NCI-H526 treated with DMSO at 0.1 percent for 48 hours (cell line): ENCODE measurements at regions not wholly inside any gene's neighbourhood (a gene's known extent, or its start where the extent isn't known, plus 50 kb on each side); places are given as distances from the start of the nearest gene placed in this dataset.
"Not testable (repeated sequence)": the region's sequence is repeated elsewhere in the genome, so short reads cannot be mapped to it uniquely, and the experiment has no call there.

Experiments used
- DNase-seq: peaks from one replicate; lab custom pipeline; 2025; lab: John Stamatoyannopoulos, UW

DNA sequence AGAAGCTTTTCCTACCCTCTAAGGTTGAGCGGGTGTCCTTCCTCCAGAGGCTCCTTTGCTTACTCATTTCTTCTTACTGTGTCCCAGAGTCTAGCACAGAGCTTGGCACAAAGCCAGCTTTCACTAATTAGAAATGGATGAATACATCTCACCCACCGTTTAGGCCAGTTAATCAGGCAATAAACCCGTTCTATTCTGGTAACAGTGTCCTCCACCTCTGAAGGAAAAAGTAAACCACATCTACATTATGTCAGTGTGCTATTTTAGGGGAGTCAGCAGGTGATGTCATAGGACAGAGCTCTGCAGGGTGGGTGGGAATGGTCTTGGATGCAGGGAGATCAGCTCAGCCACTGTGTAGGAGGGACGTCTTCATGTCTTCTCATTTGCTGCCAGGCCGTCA, 109.2 kb downstream of the OSTF1 start:
- DNase-seq, result no peak

DNA sequence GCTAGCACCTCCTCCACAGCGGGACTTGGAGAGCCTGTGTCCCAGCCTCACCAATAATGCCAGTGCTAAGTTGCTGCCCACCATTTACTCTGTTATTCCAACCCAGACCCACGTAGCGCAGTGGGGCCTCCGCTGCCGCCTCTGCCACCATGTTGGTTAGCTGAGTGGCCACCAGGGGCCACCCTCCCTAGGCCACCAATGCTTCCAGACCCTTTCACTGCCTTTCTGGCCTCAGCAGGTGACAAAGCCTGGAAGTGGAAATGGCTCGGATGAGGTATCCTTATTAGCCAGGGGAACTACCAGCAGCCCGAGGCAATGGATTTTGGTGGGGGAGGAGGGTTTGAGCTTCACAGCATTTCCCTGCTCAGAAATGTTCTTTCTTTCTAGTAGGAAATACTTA, 110.1 kb downstream of the OSTF1 start:
- DNase-seq, result no peak

DNA sequence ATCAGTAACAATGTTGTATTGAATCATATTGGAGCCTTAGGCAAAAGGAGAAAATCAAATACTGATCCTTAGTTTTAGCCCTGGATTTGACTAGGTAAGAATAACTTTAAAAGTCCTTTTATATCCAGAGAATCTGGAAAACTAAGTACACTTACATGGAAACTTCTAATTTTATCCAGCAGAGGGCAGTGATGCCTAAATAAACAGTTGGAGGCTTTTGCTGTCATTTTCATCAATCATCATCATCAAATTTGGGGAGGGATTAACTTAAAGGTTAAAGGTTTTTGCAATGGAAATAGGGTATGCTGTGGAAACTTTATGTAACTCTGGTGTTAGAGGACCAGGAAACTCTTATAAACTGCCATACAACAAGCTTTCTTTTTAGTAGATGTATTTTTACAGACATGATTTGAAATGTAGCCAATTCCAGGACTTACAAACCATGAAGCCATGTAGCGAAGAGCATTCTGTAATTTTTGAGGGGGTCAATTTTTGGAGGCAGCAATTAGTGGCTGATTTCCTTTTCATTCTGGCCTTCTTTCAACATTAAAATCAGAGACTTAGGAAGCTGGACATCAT, 112.7 kb downstream of the OSTF1 start:
- peak; percentile 2 for DNase-seq

DNA sequence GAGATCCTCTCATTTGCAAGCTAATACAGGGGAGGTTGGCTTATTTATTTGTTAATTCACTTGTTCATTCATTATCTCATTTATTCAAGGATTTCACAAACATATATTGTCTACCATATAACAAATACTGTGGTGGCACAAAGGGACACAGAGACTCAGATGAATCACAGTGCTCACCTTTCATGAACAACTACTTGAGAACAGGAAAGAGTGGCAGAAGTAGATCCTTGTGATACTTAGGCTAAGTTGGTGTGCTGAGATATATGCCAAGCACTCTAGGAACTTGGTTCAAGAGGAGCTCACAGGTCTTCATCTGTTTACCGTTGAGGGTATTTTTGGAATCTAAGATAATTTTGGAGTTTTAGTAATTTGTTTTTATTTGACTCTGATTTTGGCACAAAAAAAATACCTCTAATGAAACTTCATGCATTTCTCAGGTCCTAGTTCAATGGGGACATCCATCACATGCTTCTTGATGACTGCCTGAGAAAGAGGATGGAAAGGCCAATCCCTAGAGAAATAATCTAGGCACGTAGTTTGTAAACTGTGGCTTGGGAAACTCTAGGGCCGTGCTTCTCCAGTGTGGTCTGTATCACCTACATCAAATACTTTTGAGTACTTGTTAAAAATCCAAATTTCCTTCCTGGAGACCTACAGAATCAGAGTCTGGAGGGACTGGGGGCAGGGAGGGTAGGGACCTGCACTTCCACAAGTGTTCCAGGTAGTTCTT, 113.3 kb downstream of the OSTF1 start:
- no peak for DNase-seq

DNA sequence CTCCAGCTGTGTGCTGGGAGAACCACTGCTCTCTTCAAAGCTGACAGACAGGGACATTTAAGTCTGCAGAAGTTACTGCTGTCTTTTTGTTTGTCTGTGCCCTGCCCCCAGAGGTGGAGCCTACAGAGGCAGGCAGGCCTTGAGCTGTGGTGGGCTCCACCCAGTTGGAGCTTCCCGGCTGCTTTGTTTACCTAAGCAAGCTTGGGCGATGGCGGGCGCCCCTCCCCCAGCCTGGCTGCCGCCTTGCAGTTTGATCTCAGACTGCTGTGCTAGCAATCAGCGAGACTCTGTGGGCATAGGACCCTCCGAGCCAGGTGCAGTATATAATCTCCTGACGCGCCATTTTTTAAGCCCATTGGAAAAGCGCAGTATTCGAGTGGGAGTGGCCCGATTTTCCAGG, 119.7 kb downstream of the OSTF1 start:
- not testable (repeated sequence) for DNase-seq

DNA sequence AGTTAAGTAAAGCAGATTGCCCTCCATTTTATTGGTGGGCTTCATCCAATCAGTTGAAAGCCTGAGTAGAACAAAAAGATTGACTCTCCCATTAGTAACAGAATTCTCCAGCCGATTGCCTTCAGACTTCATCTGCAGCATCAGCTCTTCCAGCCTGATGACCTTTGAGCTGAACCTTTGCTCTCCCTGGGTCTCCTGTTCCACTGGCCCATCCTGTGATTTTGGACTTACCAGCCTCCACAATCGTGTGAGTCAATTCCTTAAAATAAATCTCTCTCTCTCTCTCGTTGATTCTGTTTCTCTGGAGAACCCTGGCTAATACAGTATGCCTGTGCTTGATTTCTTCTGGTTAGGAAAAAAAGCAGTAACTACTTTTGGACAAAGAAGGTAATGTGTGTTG, 121.9 kb downstream of the OSTF1 start:
- DNase-seq, result no peak

DNA sequence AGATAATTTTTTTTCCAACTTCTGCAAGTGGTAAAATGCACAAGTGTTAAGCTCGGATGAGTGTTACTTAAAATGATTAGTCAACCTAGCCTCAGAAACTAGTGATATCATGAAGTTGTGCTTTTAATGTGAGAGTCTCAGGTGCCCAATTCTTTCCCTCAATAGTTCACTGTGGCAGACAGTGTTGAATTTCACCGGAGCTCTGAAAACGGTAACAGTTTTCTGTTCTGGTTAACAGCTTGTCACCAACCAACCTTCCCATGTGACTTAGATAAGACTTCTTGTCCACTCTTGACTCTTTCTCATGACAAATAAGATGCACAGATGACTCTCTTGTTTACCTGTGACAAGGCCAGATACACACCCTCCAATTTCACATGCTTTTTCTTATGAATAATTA, 125.5 kb downstream of the OSTF1 start:
- DNase-seq, result no peak

DNA sequence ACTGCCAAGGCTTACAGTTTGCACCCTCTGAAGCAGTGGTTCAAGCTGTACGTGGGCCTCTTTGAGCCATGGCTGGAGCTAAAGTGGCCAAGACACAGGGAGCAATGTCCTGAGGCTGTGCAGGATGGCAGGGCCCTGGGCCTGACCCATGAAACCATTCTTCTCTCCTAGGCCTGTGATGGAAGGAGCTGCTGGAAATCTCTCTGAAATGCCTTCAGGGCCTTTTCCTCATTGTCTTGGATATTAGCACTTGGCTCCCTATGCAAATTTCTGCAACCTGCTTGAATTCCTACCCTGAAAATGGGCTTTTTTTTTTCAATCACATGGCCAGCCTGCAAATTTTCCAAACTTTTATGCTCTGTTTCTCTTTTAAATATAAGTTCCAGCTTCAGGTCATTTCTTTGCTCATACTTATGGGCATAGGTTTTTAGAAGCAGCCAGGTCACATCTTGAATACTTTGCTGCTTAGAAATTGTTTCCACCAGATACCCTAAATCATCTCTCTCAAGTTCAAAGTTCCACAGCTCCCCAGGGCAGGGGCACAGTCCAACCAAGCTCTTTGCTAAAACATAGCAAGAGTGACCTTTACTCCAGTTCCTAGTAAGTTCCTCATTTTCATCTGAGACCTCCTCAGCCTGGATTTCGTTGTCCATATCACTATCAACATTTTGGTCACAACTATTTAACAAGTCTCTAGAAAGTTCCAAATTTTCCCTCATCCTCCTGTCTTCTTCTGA, 138.3 kb downstream of the OSTF1 start:
- no peak for DNase-seq

DNA sequence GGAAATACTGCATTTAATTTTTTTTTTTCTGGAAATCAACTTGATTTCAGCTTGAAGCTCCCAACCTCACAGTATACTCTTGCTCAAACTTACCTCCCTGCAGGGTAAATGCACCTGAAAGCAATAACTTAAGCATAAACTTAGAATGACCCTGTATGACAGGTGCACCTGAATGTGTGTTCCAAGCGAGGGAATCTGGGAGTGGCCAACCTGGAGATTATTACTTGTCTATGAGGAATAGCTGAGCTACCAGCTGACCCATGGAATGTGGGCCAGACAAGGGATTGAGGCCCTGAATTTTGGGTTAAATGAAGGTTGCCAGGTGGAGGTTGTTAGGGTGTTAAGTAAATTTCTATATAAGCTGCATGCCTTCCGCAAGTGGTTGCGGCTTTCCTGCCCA, 140.6 kb downstream of the OSTF1 start:
- DNase-seq, result no peak

DNA sequence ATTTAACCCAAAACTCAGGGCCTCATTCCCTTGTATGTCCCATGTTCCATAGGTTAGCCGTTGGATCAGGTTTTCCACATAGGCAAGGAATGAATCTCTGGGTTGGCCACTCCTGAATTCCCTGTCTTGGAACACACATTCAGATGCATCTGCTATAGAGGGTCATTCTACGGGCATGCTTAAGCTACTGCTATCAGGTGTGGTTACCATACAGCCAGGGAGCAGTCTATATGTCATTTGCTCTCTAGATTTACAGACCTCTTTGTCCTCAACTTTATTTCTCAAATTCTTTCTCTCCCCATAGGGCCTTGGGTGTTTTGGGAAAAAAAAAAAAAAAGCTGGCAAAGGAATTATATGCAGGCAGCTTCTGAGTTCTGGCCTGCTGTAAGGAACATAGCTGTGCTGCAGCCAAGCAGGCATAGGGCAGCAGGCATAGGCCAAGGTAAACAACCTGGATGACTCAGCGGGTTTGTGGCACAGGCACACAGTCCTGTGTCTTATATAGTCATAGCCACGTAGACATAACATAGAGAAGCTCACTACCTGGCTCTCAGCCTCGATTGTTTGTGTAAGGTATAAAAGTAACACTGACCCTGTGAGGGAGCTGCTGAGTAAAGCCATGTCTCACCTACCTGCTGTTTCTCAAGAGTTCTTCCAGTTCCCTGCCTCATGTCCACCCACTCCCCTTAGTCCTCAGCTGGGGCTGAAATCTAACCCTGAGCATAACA, 141.5 kb downstream of the OSTF1 start:
- no peak for DNase-seq

DNA sequence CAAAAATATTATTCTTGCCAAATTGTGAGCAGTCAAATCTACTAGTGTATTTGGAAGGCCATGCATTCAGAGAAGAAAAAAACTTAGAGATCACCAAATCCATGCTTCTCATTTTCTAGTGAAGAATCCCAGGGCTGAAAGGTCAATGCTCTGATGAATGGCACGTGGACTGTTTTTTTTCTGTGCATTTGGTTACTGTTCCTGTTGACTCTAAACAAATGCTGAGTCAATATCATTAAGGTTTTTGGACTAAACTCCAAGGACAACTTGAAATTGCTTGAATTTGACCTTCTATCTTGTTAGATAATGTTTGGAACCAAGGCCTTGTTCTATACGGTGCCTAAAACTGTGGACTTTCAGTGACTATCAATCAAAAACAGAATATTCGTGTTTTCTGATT, 142.2 kb downstream of the OSTF1 start:
- DNase-seq, result no peak

DNA sequence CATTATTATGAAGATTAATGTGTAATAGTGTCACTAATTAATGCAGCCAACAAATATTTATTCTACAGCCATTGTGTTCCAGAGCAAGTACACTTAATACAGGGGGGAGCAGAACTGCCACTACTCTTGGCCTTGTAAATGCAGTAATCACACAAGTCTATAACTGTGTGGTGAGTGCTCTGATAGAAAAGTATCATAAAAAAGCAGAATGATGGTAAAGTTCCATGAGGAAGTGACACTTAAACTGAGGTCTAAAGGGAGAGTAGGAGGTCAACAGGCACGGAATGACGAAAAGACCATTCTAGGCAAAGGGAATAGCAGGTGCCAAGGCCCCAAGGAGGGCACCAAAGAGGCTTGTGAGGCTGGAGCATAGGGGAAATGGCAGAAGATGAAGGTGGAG, 142.9 kb downstream of the OSTF1 start:
- no peak for DNase-seq

DNA sequence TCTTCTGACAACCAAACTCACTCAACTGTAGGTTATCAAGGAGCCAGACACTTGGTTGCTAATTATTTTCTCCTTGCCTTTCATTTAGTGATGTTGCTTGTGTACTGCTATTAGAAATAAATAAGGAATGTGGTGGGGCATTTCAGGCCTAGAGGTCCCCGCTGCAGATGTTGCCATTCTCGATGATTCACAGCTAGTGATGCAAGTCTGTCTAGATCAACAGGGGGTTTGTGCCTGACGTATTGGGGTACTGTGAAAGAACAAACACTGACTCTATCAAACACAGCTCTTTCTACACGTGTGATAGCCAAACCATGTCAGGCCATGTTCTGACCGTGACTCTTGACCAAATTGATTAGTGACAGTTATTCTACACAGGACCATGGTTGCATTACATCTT, 144.7 kb downstream of the OSTF1 start:
- no peak for DNase-seq

DNA sequence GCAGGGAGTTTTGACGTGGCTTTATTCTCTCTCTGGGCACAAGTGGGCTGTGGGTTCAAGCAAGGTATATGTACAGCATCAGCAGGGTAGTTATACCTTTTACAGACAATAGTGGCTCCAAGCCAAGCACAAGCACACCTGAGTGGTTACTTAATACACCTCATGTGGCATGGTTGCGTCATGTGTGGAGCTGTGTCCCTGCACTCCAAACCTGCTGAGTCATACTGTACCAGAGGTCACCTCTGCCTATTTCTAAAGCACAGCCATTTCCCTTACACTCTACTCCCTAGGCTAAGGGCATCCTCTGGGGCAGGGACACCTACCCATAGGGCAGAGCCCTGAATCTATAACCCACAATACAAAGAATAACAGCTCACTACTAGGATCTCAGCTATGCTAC, 147.3 kb downstream of the OSTF1 start:
- DNase-seq, result no peak

DNA sequence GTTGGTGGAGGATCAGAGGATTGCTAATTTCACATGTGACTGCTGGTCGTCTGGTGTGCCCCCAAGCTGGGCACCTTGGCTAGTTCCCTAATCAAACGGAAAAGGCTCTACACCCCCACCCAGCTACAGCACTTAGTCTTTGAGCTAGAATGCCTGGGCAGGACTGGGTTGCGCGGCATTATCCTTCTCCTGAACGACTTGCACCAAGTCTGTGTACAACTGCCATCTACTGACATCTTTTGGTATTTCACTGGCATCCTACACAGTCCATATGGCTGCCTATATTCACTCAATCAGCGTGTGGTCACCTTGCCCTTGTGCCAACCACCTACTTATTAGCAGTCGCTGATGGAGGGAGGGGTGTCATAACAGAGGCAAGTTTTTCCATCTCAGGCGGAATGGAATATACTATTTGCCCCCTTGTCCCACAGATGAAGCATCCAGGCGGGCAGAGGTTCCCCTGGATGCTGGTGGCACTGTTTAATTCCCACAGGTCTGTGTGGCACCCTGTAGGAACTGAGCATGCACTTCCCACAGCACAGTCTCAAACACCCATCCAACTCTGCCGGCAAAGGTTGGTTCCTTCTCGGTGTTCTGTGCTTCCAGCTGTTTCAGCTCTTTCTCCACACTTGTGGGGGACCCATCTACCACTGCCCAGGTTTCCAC, 150.1 kb downstream of the OSTF1 start:
- peak; percentile 35 for DNase-seq

DNA sequence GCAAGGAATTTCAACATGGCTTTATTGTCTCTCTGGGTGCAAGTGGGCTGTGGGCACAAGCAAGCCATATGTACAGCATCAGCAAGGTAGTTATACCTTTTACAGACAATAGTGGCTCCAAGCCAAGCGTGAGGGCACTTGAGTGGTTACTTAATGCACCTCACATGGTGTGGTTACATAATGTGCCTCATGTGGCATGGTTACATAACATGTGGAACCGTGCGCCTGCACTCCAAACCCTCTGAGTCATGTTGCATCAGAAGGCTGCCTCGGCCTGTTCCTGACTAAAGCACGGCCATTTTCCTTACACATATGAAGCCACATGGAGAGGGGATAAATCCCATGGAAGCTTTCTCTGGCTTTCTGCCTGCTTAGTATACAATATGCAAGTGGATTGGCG, 150.9 kb downstream of the OSTF1 start:
- no peak for DNase-seq

DNA sequence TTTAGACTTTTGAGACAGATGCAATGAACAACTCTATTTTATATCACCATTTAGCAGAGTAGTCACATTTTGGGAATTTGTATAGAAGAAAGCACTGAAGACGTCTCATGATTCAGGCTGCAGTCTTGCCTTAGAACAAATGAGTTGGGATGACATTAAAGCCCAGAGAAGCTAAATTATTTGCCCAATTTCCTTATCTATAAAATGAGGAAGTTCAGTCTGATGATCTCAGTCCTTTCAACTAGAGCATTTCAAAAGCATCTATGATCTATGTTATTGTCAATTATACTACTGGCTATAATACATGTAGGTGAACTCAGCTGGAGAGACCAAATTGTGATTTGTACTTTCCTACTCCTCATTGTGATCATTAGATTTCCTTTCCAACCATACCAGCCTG, 154.1 kb downstream of the OSTF1 start:
- DNase-seq, result no peak

DNA sequence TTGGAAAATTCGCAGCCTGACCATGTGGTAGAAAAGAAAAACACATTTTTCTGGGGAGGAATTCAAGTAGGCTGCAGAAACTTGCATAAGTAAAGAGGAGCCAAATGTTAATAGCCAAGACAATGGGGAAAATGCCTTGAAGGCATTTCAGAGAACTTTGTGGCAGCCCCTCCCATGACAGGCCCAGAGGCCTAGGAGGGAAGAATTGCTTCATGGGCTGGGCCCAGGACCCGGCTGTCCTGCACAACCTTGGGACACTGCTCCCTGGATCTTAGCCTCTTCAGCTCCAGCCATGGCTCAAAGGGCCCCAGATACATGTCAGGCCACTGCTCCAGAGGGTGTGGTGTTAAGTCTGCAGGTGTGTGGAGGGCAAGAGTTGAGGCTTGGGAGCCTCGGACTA, 158.6 kb downstream of the OSTF1 start:
- DNase-seq, result no peak

DNA sequence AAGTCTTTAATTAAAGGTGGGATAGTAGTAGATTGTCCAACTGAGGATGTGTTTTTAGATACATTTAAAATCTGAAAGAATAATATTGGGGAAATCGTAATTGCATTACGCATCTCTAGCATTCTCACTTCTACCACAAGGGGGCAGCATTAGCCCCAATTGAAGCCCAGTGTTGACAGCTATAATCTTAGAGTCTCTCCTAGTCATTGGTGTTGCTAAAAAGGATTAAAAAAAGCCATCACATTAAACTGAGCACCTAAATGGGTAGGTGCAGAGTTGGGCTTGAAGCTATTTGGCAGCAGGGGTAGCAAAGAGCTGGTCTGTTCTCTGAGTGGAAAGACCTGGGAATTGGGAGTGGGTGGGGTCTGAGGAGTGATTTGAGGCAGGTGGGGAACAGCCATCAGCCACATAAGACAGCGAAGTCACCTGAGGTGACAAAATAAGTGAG, 177.2 kb downstream of the OSTF1 start:
- DNase-seq, result peak; percentile 9

DNA sequence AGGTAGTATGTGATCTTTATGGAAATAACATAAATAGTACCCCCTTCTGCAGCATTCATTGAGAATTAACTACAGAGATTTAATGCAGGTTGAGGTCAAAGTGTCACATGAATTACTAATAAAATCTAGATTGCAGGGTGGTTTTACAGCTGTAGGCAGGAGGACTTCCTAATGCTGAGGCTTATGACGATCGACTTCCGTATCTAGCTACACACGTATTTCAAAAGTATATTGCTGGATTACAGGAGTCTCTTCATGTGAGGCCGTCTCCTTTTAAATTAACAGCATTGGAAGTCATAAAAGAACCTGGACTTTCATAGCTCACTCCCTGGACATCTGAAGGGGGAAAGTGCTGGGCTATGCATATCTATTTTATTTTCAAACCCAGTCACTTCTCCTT, 180.9 kb downstream of the OSTF1 start:
- no peak for DNase-seq

DNA sequence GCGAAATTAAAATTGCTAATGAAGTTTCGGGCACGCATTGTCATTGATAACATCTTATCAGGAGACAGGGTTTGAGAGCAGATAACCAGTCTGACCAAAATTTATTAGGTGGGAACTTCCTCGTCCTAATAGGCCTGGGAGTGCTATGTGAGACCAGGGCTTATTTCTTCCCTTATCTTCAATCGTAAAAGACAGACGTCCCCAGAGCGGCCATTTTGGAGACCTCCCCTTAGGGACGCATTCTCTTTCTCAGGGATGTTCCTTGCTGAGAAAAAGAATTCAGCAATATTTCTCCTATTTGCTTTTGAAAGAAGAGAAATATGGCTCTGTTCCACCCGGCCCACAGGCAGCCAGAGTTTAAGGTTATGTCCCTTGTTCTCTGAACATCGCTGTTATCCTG, 184.7 kb downstream of the OSTF1 start:
- not testable (repeated sequence) for DNase-seq

DNA sequence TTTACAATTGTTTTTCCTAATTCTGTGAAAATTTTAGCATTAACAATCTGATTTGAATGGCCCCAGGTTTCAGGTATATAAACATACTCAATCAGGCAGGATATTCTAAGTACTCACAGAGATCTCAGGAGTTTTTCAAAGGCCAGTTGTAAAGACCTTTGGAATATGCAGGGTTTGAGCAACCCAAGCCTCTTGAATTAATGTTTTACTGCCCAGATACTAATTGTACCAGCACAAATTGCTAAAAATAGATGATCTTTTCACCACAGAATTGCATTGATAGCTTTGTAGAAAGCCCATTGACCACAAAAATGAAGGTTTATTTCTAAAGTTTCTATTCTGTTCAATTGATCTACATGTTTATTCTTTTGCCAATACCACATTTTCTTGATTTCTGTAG, 186.5 kb downstream of the OSTF1 start:
- no peak for DNase-seq
